Cardiac fibroblast (primary cell): ENCODE measurements at regions not wholly inside any gene's neighbourhood (a gene's known extent, or its start where the extent isn't known, plus 50 kb on each side); places are given as distances from the start of the nearest gene placed in this dataset.
A peak's percentile ranks its signal among the peaks of the same experiment; 100 is the strongest.

ENCODE experiments used
- DNase-seq, 2 donors: peaks; one replicate each; pipeline versions ENCODE4 v3.0.0 to v3.0.0-alpha.2; 2010; ENCODE audit warnings: low read depth in 2 of 2
- H3K4me3 ChIP-seq, 2 donors: replicated peaks in 1 of 2; 1 replicate in 1 of 2; 2 replicates in 1 of 2; pipeline ENCODE4 v1.5.1; 2011; ENCODE audit warnings: low read depth in 2 of 2, low read length in 2 of 2, mild to moderate bottlenecking in 2 of 2, moderate library complexity in 1 of 2
- TF ChIP-seq, protein P1 (sequence below): IDR thresholded peaks from one replicate; pipeline ENCODE4 v1.5.1; 2011; ENCODE audit warnings: low read depth, mild to moderate bottlenecking, low read length, inconsistent platforms

DNA sequence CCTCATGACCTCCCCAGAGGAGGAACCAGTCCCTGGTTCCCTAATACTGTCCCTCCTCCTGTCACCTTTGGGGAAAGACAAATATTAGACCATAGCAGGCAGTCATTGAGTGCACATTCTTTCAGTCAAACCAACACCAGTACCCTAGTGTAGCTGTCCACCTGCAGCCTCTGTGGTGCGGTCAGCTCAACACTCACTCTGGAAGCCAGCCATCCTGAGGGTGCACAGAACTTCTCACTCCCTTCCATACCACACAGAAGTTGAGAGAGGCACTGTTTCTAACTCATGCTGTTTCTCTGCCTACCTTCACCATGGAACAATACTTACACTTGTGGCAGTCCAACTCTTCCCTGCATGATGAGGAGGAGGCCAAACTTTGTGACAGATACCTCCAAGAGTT lies 175.6 kb upstream of the FOXN2 start:
- TF ChIP-seq, protein P1, sequence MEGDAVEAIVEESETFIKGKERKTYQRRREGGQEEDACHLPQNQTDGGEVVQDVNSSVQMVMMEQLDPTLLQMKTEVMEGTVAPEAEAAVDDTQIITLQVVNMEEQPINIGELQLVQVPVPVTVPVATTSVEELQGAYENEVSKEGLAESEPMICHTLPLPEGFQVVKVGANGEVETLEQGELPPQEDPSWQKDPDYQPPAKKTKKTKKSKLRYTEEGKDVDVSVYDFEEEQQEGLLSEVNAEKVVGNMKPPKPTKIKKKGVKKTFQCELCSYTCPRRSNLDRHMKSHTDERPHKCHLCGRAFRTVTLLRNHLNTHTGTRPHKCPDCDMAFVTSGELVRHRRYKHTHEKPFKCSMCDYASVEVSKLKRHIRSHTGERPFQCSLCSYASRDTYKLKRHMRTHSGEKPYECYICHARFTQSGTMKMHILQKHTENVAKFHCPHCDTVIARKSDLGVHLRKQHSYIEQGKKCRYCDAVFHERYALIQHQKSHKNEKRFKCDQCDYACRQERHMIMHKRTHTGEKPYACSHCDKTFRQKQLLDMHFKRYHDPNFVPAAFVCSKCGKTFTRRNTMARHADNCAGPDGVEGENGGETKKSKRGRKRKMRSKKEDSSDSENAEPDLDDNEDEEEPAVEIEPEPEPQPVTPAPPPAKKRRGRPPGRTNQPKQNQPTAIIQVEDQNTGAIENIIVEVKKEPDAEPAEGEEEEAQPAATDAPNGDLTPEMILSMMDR = no peak
- no peak for DNase-seq
- H3K4me3 ChIP-seq = no peak overlapping the region

DNA sequence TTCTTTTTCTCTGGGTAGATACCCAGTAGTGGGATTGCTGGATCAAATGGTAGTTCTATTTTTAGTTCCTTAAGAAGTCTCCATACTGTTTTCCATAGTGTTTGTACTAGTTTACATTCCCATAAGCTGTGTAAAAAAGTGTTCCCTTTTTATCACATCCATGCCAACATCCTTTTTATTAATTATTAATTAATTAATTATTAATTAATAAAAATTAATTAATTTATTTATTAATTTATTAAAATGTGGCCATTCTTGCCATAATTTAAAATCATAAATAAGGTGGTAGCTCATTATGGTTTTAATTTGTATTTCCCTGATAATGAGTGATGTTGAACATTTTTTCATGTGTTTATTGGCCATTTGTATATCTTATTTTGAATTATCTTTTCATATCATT lies 173.9 kb upstream of the FOXN2 start:
- DNase-seq = no peak
- H3K4me3 ChIP-seq = no peak overlapping the region
- TF ChIP-seq, protein P1 = no peak

DNA sequence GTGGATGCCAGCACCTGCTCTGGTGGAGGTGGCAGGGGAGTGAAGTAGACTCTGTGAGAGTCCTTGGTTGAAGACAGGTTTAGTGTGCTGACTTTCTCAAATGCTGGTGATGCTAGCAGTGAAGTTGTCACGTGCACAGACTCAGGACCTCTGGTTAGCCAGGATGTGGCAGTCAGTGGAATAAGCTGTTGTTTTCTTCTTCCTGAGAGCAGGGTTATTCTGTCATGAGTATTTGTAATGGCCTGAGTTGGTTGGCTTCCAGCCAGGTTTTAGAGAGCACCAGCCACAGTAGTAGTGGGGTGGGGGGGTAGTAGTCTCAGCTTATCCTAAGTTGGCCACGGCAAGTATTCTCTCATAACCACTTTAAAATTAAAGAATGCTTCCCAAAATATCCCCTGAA lies 169.7 kb upstream of the FOXN2 start:
- peak; percentile 31 to 41 for DNase-seq
- H3K4me3 ChIP-seq = no peak overlapping the region
- TF ChIP-seq, protein P1 = no peak

DNA sequence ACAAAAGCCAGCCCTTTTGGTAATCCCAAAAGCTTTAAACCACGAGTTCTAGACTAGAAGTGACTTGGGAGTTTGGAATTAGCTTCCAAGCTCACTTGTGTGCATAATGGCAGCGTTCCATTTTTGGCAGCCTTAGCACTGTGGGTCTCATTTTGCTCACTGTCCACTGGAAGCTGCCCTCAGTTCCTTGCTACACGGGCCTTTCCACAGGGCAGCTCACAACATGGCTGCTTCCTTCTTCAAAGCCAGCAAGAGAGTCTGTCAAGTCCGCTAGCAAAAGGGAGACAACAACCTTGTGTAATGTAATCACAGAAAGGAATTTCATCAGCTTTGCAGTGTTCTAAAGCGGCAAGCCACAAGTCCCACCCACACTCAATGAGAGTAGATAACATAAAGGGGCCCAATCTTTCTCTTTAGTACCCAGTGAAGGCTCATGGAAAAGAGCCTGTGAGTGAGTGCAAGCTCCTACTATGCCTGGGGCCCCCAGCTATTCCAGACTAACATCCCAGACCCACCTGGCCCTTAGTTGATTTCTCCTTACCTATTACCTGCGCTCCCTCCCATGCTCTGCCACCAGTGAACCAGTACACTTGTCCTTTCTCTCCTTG lies 168.5 kb upstream of the FOXN2 start:
- DNase-seq = peak in 1 of 2 donors; percentile 77

DNA sequence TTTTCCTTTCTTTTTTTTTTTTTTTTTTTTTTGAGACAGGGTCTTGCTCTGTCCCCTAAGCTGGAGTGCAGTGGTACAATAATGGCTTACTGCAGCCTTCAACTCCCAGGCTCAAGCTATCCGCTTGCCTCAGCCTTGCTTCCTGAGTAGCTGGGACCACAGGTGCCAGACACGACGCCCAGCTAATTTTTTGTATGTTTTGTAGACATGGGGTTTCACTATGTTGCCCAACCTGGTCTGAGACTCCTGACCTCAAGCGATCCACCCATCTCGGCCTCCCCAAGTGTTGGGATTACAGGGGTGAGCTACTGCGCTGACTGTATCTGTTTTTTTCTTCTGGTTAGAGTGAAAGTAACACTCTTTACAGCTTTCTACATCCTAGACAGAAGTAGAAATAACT lies 167.9 kb upstream of the FOXN2 start:
- no peak for DNase-seq
- no peak overlapping the region for H3K4me3 ChIP-seq
- TF ChIP-seq, protein P1 = no peak

More for the DNA sequence above, 168.5 kb upstream of the FOXN2 start:
- H3K4me3 ChIP-seq = no peak overlapping the region
- TF ChIP-seq, protein P1 = no peak

DNA sequence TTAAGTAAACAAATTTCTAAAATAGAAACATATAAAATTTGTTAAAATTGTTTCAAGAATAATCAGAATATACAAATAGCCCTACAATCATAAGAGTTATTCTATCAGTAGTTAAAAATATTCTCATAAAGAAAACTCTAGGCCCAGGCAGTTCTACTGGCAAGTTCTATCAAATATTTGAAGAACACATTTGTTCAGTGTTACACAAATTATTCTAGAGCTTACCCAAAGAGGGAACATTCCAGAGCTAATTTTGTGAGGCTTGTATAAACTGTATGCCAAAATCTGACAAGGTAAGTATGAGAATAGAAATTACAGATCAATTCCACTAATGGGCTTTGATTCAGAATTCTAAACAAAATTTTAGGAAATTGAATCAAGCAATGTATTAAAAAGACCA lies 166.8 kb upstream of the FOXN2 start:
- TF ChIP-seq, protein P1 = no peak
- no peak for DNase-seq

More for the DNA sequence above, 166.8 kb upstream of the FOXN2 start:
- no peak overlapping the region for H3K4me3 ChIP-seq
